ENCODE measurements at regions not wholly inside any gene's neighbourhood (a gene's known extent, or its start where the extent isn't known, plus 50 kb on each side); places are given as distances from the start of the nearest gene placed in this dataset.

- DNase-seq = no peak
These were observed 73.9 kb downstream of the CASP3 start for GRCh38 chr4:184575306-184575705.

DNA sequence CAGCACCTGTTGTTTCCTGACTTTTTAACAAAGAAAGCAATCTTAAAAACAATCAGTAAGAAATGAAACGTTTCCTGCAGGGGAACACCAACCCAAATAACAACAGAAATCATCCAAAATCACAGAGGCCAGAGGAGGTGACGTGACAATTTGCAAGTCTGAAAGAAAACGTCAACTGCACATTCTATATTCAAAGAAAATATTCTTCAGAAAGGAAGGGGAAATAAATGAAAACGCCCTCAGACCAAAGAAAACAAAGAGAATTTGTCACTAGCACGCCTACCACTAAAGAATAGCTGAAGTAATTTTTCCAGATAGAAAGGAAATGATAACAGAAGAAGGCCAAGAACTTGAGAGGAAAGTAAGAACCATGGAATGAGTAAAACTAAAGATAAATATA is 74.4 kb downstream of the CASP3 start:
- no peak for DNase-seq

GRCh38 chr4:184573701-184574100 is 75.5 kb downstream of the CASP3 start:
- no peak for DNase-seq

GRCh38 chr4:184568770-184569169 is 80.5 kb downstream of the CASP3 start:
- no peak for DNase-seq

GRCh38 chr4:184563621-184564020 is 85.6 kb downstream of the CASP3 start:
- DNase-seq = no peak

DNA sequence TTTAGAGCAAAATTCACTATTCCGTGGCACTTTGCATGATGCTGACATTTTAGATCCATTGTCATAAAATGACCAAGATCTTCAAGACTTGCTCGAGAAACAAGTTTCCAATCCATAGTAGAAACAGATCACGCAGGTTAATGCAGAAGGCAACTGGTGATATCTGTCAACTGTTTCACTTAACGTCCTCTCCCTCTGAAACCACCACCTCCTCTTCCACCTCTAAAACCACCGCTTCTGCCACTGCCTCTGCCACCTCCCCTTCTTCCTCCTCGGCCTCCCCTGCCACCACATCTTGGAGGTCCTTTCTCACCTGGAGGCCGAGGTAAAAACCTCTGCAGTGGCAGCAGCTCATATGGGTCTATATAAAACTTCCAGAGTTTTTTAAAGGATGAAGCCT is 84.6 kb upstream of the IRF2 start:
- DNase-seq = no peak

DNA sequence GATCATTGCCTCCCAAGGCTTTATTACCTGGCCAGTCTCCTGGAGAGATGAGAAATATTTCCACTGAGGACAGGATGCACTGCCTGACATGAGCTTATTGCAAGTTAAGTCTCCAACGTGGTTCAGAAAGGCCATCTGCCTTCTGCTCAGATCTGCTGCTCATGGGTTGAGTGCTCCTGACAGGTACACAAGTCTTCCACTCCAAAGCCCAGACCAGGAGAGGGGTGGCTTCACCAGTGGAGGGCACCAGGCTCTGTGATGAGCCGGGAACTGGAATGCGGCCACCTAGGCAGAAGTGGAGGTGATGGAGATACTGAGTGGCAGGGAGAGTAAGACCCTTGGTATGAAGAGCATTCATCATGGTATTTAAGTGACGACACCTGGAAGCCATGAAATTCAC is 79.5 kb upstream of the IRF2 start:
- no peak for DNase-seq

DNA sequence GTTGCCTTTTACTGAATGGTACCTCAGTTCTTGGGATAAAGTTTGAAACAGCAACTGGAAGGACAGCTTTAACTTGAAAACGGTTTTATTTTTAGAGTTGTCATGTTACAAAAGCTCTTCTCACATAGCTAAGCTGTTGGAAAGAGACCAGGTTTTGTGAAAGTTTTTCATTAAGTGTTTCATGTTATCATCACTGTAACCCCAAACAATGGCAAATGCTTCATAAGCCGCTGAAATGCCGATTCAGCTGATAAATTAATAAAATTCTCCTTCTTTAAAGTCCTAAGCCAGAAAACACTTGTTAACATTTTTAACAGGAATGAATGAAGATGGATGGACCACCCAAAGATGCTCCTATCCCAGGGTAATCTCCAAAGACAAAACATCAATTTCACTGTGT is 76.1 kb upstream of the IRF2 start:
- no peak for DNase-seq

DNA sequence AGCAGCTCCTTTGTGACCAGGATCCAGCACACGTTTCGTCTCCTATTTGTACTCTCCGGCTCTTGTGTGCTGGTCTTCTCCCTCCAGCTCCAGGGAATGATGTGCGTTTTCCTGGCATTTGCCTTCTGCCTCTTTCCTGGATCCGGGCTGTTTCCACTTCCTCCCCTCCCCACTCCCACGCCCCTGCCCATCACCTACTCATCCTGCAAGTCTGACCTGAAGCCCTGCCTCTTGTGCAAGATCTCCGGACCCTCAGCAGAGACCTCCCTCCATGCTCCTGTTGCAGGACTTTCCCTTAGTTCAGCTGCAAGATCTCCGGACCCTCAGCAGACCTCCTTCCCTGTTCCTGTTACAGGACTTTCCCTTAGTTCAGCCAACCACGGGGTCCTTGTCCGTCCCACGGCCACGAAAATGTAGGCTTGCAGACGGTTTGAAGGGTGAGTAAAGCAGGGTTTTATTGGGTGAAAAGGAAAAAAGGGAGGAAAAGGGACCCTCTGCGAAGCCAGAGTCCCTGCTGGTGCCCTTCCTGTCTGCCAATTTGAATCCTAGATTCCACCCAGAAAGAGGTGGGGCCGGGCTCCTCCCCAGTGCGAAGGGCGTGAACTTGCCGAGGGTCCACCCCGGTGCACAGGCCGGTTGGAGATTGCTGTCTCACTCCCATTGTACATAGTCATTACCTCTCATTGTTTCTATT is 74.4 kb upstream of the IRF2 start:
- no peak for DNase-seq

DNA sequence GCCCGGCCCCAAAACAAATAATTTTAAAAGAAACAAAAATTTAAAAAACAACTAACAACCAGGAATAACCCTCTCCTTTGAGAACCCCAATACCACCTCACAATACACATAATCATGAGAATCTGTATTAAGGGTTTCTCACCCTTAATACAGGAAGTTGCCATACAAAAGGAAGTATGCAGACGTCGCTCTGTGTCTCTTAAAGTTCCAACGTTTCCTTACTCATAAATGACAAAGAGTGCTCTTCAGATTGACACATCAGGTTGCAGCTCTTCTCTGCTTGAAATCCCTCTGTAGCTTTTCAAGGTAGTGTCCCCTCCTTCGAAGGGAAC is 73.9 kb upstream of the IRF2 start:
- DNase-seq = no peak

- no peak for DNase-seq
These were observed 70.5 kb upstream of the IRF2 start for GRCh38 chr4:184544788-184545409.

GRCh38 chr4:184541907-184542306 is 67.6 kb upstream of the IRF2 start:
- no peak for DNase-seq

DNA sequence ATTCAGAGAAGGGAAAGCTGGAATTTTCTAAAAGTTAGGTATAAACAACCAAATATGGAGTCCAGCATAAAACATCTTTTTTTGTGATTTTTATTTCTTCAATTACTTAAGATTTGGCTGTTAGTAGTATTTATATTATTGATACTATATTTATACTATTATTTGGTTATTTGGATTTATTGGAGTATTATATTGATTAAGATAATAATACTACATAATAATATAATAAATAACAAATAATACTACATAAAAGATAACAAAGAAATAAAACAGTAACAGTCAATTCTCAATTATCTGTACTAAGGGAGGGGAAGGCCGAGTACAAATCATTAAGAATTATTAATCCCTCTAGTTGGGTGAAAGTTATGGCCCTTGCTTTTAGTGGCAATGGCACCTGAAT is 66.0 kb upstream of the IRF2 start:
- DNase-seq = no peak

DNA sequence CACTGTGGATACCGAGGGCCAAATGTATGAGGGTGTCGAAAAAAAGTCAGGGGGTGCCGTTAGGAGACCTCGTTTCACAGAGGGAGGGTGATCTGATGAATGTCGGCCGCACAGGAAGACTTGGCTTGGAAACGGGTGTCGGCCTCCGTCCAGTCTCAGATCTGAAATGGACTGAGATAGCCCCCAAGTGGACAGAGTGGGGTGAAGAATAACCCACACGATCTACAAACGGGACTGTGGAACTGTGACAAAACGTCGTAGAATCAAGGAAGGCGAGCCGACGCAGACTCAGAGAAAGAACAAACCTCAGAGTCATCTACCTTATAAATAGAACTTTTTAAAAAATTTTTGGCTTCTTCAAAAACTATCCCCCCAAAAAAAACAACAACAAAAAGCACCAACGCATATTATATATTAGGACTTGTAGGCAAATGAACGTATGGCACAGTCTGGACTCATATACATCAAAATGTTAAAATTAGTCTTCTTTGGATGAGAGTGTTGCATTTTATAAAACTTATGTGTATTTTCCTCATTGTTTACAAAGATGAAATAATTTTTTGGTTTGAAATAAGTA is 63.8 kb upstream of the IRF2 start:
- DNase-seq = peak; percentile 17

- peak; percentile 92 for DNase-seq
These were observed 63.1 kb upstream of the IRF2 start for GRCh38 chr4:184537269-184538022.

DNA sequence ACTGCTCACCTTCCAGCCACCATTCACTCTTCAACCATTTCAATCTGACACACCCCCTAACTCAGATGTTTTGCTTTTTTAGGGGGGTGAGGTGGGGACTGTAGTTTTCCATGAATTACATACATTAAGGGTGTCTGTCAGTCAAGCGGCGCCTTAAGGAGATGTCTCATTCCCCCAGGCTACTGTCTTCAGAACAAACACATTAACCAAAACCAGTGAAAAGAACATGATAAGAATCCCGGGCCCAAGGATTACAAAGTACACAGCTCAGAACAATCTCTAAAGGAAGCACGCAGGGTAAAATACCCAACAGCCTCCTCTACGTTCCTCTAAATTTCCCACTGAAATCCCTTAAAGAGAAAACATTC is 62.5 kb upstream of the IRF2 start:
- no peak for DNase-seq

GRCh38 chr4:184536065-184536880 is 61.9 kb upstream of the IRF2 start:
- no peak for DNase-seq

DNA sequence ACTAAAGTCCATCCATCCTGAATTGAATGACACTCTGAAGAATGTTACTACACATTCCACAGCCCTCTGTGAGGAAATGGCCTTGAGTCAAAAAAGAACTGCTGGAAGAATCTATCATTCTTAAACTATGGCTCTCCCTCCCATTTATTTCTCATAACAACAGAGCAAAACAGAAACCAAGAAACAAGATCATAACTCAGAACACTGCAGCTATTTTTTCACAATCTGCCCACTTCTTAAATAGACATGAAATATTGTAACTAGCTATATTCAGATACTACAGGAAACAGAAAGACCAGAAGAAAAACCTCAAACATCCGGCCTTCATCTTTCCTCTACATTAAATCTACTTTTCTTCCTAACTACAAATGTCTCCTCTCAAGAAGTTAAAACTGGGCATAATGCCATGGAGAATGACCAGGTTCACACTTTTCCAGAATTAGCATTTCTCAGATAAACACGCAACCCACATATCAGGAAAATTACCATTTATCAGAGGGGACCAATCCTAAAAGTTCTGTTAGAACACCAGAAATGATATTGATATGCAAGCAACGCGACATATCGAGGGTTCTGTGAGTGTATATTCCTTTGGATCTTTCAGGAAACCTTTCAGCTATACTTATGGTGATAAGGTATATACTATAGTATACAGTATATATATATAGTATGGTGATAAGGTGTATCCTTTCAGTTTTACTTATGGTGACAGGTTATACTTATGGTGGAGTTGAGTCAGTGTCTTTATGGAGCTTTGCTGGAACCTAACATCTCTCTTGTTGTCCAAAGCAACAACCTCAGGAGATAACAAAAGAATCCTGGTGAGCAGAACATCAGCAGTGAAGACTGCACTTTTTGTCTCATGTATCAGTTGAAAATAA is 60.4 kb upstream of the IRF2 start:
- no peak for DNase-seq

DNA sequence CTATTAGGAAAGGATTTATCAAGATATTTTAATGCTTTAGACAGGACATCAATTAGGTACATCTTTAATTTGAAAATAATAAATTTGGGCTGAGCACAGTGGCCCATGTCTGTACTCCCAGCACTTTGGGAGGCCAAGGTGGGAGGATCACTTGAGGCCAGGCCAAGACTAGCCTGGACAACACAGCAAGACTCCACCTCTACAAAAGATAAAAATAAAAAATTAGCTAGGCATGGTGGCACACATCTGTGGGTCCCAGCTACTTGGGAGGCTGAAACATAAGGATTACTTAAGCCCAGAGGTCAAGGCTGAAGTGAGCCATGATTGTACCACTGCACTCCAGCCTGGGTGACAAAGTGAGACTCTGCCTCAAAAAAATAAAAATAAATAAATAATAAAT is 59.6 kb upstream of the IRF2 start:
- no peak for DNase-seq

DNA sequence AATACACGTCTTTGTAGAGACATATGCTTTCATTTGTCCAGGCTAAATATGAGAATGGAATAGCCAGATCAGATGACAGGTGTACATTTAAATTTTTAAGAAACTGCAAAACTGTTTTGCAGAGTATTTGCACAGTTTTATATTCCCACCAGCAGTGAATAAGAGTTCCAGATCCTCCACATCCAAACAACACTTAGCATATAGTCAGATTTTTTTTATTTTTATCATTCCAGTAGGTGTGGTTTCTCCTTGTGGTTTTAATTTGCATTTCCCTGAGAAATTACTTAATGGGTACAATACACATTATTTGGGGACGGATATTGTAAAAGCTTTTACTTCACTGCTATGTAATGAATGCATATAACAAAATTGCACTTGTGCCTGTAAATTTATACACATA is 56.7 kb upstream of the IRF2 start:
- DNase-seq = no peak

- no peak for DNase-seq
These were observed 54.9 kb upstream of the IRF2 start for GRCh38 chr4:184529283-184529682.

DNA sequence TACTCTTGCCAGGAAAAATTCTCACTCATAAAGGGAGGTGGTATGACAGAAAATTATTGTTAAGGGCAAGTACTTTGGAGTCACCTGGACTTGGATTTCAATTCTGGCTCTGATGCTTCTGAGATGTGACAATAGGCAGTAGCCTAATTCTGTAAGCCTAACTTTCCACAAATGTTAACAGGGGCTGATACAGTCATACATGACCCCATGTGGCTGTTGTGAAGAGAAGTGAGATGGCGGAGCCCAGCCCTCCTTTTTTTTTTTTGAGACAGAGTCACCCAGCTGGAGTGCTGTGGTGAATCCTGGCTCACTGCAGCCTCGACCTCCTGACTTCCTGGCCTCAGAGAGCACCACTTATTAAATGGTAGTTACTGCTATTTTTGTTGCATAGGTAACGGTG is 54.4 kb upstream of the IRF2 start:
- no peak for DNase-seq
